Fibroblast of villous mesenchyme (primary cell): ENCODE measurements at regions not wholly inside any gene's neighbourhood (a gene's known extent, or its start where the extent isn't known, plus 50 kb on each side); places are given as distances from the start of the nearest gene placed in this dataset.

Experiments
- DNase-seq: peaks from one replicate; pipeline ENCODE4 v3.0.0-alpha.2; 2010; ENCODE audit warnings: low read depth
- H3K4me3 ChIP-seq: 2 replicates; pipeline ENCODE4 v1.5.1; 2011; ENCODE audit warnings: low read depth, mild to moderate bottlenecking, low read length
- CTCF ChIP-seq: IDR thresholded peaks from 2 replicates; pipeline ENCODE4 v1.5.1; 2012; ENCODE audit warnings: low read depth, mild to moderate bottlenecking, low read length; ENCODE audit not compliant: insufficient read depth

- no peak for TF ChIP-seq CTCF
- H3K4me3 ChIP-seq, result no peak overlapping the region
- DNase-seq, result no peak
Measured at GRCh38 chr12:66947119-66947518, 268.2 kb upstream of the GRIP1 start.

GRCh38 chr12:66952668-66953067 is 273.8 kb upstream of the GRIP1 start:
- no peak for DNase-seq
- no peak overlapping the region for H3K4me3 ChIP-seq
- TF ChIP-seq CTCF, result no peak

- TF ChIP-seq CTCF, result no peak
- no peak overlapping the region for H3K4me3 ChIP-seq
- no peak for DNase-seq
Measured at GRCh38 chr12:66956300-66956699, 277.4 kb upstream of the GRIP1 start.

- no peak for TF ChIP-seq CTCF
- no peak overlapping the region for H3K4me3 ChIP-seq
- DNase-seq, result no peak
Measured at GRCh38 chr12:66959276-66959675, 280.4 kb upstream of the GRIP1 start.

GRCh38 chr12:66960006-66960405 is 281.1 kb upstream of the GRIP1 start:
- H3K4me3 ChIP-seq, result no peak overlapping the region
- no peak for DNase-seq
- no peak for TF ChIP-seq CTCF

- H3K4me3 ChIP-seq, result no peak overlapping the region
- DNase-seq, result peak; percentile 0
- TF ChIP-seq CTCF, result no peak
Measured at GRCh38 chr12:66960704-66961690, 282.1 kb upstream of the GRIP1 start.

- no peak for TF ChIP-seq CTCF
- H3K4me3 ChIP-seq, result no peak overlapping the region
- no peak for DNase-seq
Measured at GRCh38 chr12:66962290-66962689, 283.4 kb upstream of the GRIP1 start.
